B cell (primary cell): ENCODE measurements at regions not wholly inside any gene's neighbourhood (a gene's known extent, or its start where the extent isn't known, plus 50 kb on each side); places are given as distances from the start of the nearest gene placed in this dataset.

Source experiments
- ATAC-seq: fragments of 200-7000 bp; cut with Tn5 transposase; one replicate; pipeline ENCODE4 v1.10.0; 2021; ENCODE audit warnings: low read depth, mild to moderate bottlenecking, moderate number of reproducible peaks, moderate library complexity
- CTCF ChIA-PET: fragments of 350-600 bp; sonication (Branson Sonifier 250); formaldehyde crosslinking; loops from one replicate; lab custom pipeline; 2021; ENCODE audit warnings: antibody characterized with exemption, inconsistent platforms; lab: Charles Lee
- POLR2A ChIA-PET: fragments of 350-600 bp; sonication (Branson Sonifier 250); formaldehyde crosslinking; loops from one replicate; lab custom pipeline; 2021; ENCODE audit warnings: antibody characterized with exemption; lab: Charles Lee
- DNase-seq: peaks from one replicate; pipeline ENCODE4 v3.0.0; 2013
- H2AFZ ChIP-seq: 2 replicates; pipeline ENCODE4 v1.6.1; 2012; ENCODE audit warnings: mild to moderate bottlenecking, low read depth, low read length; ENCODE audit not compliant: insufficient read depth, poor library complexity, severe bottlenecking
- H3K27ac ChIP-seq, 2 donors: 1 replicate in 1 of 2; 2 replicates in 1 of 2; pipeline ENCODE4 v1.5.1; 2012 to 2013; ENCODE audit warnings: low read length in 2 of 2, mild to moderate bottlenecking in 2 of 2, moderate library complexity in 1 of 2
- H3K27me3 ChIP-seq, 4 experiments: fragments of 200-600 bp in 1 of 4; sonication (generic) in 1 of 4; replicated peaks in 1 of 4; 1 replicate in 2 of 4; 2 replicates in 2 of 4; pipeline versions ENCODE4 v1.6.1 to v1.7.0; 2013 to 2016; ENCODE audit warnings: low read length in 3 of 4, mild to moderate bottlenecking in 2 of 4, mixed read lengths in 1 of 4, moderate library complexity in 1 of 4; ENCODE audit not compliant: insufficient read depth in 4 of 4, control insufficient read depth in 3 of 4; ENCODE audit errors: control extremely low read depth in 1 of 4
- H3K36me3 ChIP-seq, 2 experiments: replicated peaks in 1 of 2; 1 replicate in 1 of 2; 2 replicates in 1 of 2; pipeline versions ENCODE4 v1.6.1 to v1.7.1; 2013; ENCODE audit warnings: low read length in 1 of 2; ENCODE audit not compliant: insufficient read depth in 2 of 2, control insufficient read depth in 1 of 2; ENCODE audit errors: control extremely low read depth in 1 of 2, extremely low read depth in 1 of 2
- H3K4me1 ChIP-seq, 2 donors: fragments of 200-600 bp in 1 of 2; sonication (generic) in 1 of 2; 1 replicate in 1 of 2; 2 replicates in 1 of 2; pipeline versions ENCODE4 v1.5.1 to v1.6.1; 2013 to 2017; ENCODE audit warnings: low read length in 2 of 2; ENCODE audit not compliant: control insufficient read depth in 2 of 2, insufficient read depth in 2 of 2
- H3K4me2 ChIP-seq: replicated peaks from 2 replicates; pipeline ENCODE3; 2012; ENCODE audit warnings: mild to moderate bottlenecking, low read depth, low read length; ENCODE audit not compliant: poor library complexity, severe bottlenecking
- H3K4me3 ChIP-seq, 5 experiments: fragments of 200-600 bp in 1 of 5; sonication (generic) in 1 of 5; 1 replicate in 3 of 5; 2 replicates in 2 of 5; pipeline versions ENCODE4 v1.5.1 to v1.7.0; 2011 to 2016; ENCODE audit warnings: low read length in 4 of 5, mild to moderate bottlenecking in 4 of 5, low read depth in 2 of 5, control low read depth in 1 of 5, moderate library complexity in 1 of 5; ENCODE audit not compliant: insufficient read depth in 1 of 5; ENCODE audit errors: control extremely low read depth in 1 of 5, extremely low read depth in 1 of 5
- H3K79me2 ChIP-seq: fragments of 200-600 bp; sonication (generic); one replicate; pipeline ENCODE4 v1.6.0; 2016; ENCODE audit warnings: low read length; ENCODE audit not compliant: control insufficient read depth, insufficient read depth
- H3K9ac ChIP-seq: fragments of 200-600 bp; sonication (generic); 2 replicates; pipeline ENCODE4 v1.6.1; 2017; ENCODE audit warnings: mild to moderate bottlenecking, low read length, moderate library complexity
- H3K9me3 ChIP-seq, 3 donors: one replicate each; pipeline versions ENCODE4 v1.6.1 to v1.7.1; 2013; ENCODE audit warnings: low read length in 2 of 3; ENCODE audit not compliant: control insufficient read depth in 2 of 3, insufficient read depth in 1 of 3; ENCODE audit errors: control extremely low read depth in 1 of 3
- H4K20me1 ChIP-seq: 2 replicates; pipeline ENCODE4 v1.6.0; 2012; ENCODE audit warnings: mild to moderate bottlenecking, low read length; ENCODE audit not compliant: insufficient read depth, control insufficient read depth, poor library complexity, severe bottlenecking
- H3K27ac Mint-ChIP-seq: one replicate; pipeline ENCODE4 v1.8.0; 2021; ENCODE audit warnings: mixed read lengths
- H3K27me3 Mint-ChIP-seq: one replicate; pipeline ENCODE4 v1.8.0; 2021; ENCODE audit warnings: mixed read lengths
- H3K4me1 Mint-ChIP-seq: one replicate; pipeline ENCODE4 v1.8.0; 2021; ENCODE audit warnings: mixed read lengths
- H3K4me3 Mint-ChIP-seq: one replicate; pipeline ENCODE4 v1.8.0; 2021; ENCODE audit warnings: mixed read lengths
- H3K9me3 Mint-ChIP-seq: one replicate; pipeline ENCODE4 v1.8.0; 2022; ENCODE audit warnings: mixed read lengths; ENCODE audit not compliant: insufficient read depth
- CTCF ChIP-seq: fragments of 200-600 bp; IDR thresholded peaks from one replicate; pipeline ENCODE4 v1.8.0; 2022; ENCODE audit warnings: antibody characterized with exemption, mild to moderate bottlenecking
- EZH2 ChIP-seq: IDR thresholded peaks from 2 replicates; pipeline ENCODE4 v1.6.1; 2012; ENCODE audit warnings: borderline replicate concordance, low read depth, mild to moderate bottlenecking, moderate library complexity, low read length; ENCODE audit not compliant: insufficient read depth, poor library complexity, severe bottlenecking
- WGBS: methylation state at CpG from one replicate; pipeline ENCODE4 v1.1.5; 2013; ENCODE audit warnings: missing lambda C conversion rate; ENCODE audit not compliant: insufficient coverage; 5-methylcytosine and 5-hydroxymethylcytosine counted together
- intact Hi-C: fragments of 100-400 bp; cut with micrococcal nuclease; formaldehyde crosslinking; loops from one replicate; pipeline ENCODE4 v1.10.0; 2022

GRCh38 chr13:76330761-76331160 lies 555.4 kb downstream of the KCTD12 start:
- H3K9me3 Mint-ChIP-seq, result no peaks in the 10 kb centered on the region
- Histone ChIP-seq H2AFZ (no peak overlapping the region), H3K4me3 (no peak overlapping the region), H3K79me2 (no peaks in the 10 kb centered on the region), H3K9me3 (no peaks in the 10 kb centered on the region), H3K9ac (no peak overlapping the region), H4K20me1 (no peaks in the 10 kb centered on the region), H3K4me2 (no peak overlapping the region), H3K27me3 (no peaks in the 10 kb centered on the region), H3K27ac (no peak overlapping the region), H3K36me3 (no peaks in the 10 kb centered on the region), H3K4me1 (no peaks in the 10 kb centered on the region)
- DNase-seq (no peak), ATAC-seq (no peak)
- TF ChIP-seq EZH2 (no peak), CTCF (no peak)
- no peaks in the 10 kb centered on the region for H3K27me3 Mint-ChIP-seq
- no peak overlapping the region for H3K27ac Mint-ChIP-seq
- ChIA-PET POLR2A (no interaction called here), CTCF (no interaction called here)
- intact Hi-C loops, result no loop called here
- 100% methylated on average over 1 of the region's 2 CpGs for WGBS
- no peak overlapping the region for H3K4me3 Mint-ChIP-seq
- no peaks in the 10 kb centered on the region for H3K4me1 Mint-ChIP-seq

- Mint-ChIP-seq H3K27ac (no peak overlapping the region), H3K9me3 (no peaks in the 10 kb centered on the region), H3K4me3 (no peak overlapping the region), H3K27me3 (peaks cover under 1% of the 10 kb centered on the region), H3K4me1 (no peaks in the 10 kb centered on the region)
- Histone ChIP-seq H3K36me3 (no peaks in the 10 kb centered on the region), H3K9me3 (no peaks in the 10 kb centered on the region), H3K4me2 (no peak overlapping the region), H2AFZ (no peak overlapping the region), H4K20me1 (no peaks in the 10 kb centered on the region), H3K4me1 (no peaks in the 10 kb centered on the region), H3K4me3 (no peak overlapping the region), H3K27ac (no peak overlapping the region), H3K9ac (no peak overlapping the region), H3K27me3 (no peaks in the 10 kb centered on the region), H3K79me2 (no peaks in the 10 kb centered on the region)
- CTCF ChIA-PET, result no interaction called here
- intact Hi-C loops, result no loop called here
- DNase-seq (no peak), ATAC-seq (no peak)
- POLR2A ChIA-PET, result no interaction called here
- TF ChIP-seq CTCF (no peak), EZH2 (no peak)
- no CpG with 5 or more reads among the region's 2 CpGs for WGBS
Measured at GRCh38 chr13:76329866-76330580, 556.2 kb downstream of the KCTD12 start.
